NCI-H748 (cell line): ENCODE measurements at regions not wholly inside any gene's neighbourhood (a gene's known extent, or its start where the extent isn't known, plus 50 kb on each side); places are given as distances from the start of the nearest gene placed in this dataset.
"Not testable (repeated sequence)": the region's sequence is repeated elsewhere in the genome, so short reads cannot be mapped to it uniquely, and the experiment has no call there.

Source experiments
- DNase-seq: peaks from one replicate; lab custom pipeline; 2025; ENCODE audit not compliant: unreplicated experiment; lab: John Stamatoyannopoulos, UW

DNA sequence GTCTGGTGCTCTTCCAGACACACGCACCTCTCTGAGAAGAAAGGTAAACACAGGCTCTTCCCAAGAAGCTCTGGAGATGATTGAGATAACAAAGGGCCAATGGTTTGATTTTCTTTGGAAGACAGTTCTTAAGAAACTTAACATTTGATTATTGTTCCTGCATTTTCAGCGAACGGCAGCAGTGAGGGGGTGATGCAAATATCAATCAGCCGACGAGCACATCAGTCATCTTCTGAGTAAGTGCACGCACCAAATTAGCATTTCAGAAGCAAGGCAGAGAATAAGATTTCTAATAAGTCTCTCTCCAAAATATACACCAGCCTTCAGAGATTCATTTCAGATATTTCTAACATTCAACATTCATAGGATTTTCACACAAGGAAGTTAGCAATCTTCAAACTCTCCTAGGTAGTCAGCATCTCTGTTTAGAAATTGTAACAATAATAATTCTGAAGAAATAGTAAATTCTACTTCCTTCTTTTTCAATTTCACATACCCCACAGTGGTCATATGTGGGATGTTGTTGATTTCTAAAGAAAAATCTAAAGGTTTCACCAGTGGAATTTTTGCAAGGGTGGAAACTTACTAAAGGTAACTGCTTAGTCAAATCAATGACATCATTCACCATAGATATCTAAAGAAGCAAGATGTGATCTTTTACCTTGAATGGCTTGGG, 250.3 kb downstream of the SEC61B start:
- no peak for DNase-seq

DNA sequence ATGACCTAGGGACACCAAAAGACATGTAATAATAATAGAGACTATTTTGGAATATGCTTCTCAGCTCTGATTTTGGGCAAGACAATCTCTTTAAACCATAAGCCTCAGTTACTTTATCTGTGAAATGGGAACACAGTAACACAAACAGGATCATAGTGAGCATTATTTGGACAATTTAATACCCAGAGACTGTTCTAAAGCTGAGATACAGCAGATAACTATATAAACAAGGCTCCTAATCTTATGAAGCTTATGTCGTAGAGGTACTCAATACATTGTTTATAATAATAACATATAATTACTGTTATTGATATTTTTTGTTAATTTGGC, 250.8 kb downstream of the SEC61B start:
- DNase-seq: no peak

DNA sequence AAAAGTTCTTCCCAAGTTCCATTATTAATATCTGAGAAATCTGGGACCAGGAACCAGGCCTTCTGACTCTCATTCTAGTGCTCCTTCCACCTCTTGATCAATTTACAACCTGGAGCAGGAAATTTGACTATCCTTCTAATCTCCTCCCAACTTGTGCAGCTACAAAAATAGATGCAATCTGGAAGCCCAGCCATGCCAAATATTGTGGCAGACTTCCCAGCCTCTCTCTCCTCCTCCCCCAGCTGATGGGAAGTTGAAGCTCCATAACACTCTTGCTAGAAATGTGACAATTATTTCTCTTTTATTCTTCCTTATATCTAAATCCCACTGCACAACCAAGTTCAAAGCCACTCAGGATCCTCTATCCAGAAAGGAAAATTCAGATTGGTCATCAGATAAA, 252.1 kb downstream of the SEC61B start:
- no peak for DNase-seq

DNA sequence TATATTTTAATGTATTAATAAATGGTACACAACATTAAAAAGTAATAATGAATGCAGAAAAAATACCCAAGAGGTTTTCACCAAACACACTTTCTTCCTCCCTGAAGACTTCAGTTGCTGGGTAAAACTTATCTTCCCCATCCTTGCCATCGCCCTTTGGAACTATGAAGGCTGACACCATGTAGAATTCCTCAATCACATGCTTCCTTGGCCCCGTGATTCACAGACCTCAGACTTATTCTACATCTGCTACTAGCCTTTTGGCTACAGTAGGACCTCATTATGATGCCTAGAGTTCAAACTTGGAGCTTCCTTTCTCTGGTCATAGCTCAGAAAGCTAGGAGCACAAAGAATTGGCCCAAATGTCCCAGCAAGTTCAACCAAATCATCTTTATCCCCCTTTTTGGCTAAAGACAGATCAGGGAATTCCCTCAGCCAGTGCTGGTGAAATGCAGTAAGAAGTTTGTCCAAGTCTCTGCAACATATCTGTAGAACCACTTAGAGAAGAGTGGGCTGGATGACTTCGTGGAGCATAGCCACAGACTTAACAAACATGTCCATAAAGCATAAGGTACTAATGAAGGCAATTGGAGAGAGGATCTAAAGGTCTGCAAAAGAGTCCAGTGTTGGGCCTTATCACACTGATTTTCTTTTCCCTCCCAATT, 253.5 kb downstream of the SEC61B start:
- DNase-seq: no peak

DNA sequence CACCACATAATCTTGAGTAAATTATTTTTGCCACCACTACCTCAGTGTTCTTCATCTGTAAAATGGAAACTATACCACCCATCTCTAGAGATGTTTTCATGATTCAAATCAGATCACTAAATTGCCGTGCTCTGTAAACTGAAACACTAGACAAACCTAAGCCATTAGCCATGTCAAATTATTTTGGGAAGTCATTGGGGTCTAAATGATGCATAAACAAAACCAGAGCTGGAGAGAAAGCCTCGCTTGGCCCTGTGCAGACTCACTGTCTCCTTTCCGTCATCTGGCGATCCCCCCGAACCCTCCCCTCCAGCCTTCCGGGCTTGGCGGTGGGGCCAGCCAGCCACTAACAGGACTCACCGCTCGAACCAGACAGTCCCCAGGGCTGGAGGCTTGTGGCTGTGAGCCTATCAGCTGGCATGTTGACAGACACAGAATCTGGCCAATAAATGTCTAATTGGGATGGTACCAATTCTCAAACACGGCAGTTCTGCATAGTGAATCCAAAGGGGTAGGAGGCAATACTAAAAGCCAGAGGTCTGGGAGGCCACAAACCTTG, 256.5 kb downstream of the SEC61B start:
- no peak for DNase-seq

DNA sequence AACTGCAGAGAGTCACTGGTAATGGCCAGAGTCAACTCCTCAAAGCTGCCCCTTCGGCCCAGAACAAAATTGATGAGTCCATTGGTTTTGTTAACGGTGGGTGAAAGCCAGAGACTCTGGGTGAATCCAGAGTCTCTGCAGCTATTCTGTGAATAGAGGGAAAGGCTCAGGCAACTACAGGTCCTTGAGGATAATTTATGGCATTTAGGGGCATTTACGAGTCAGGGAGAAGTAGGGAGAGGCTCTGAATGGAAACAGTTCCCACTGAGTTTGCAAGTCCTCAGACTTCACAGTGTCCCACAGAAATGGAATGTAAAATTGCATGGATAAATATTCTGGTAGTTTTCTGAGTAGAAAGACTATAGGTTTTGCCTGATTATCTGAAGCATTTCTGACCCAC, 257.8 kb downstream of the SEC61B start:
- DNase-seq: no peak

DNA sequence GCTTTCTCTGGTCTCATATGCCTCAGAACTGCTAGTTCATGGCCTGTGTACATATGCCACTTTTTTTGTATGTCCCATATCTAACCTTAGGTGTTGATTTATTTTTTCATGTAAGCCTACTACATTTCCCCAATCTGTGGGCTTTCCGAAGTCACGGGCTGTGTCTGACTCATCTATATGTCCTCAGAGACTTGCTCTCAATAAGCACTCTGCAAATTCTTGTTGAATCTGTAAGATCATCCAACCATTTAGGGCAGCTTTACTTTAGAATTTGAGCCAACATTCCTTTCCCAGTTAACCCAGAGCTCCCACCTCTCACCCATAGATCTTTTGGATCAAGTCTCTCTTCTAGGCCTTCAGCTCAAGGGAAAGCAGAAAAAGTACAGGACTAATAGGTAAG, 263.4 kb downstream of the SEC61B start:
- DNase-seq: no peak

DNA sequence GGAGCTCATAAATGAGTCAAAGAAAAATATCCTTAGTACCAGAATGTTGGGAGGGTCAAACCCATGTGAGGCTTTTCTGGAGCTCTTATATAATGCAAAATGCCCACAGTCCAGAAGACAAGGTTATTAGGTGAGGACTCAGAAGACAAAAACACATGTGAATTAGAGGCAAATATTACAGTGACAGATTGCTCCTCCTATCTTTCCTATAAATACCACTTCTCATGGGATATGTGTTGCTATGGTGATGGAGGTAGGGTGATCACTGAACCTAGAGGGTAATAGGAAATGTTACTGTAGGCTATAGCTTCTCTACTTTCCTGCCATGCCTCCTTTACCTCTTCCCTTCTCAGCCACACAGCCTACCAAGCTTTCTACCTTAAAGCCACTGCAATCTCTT, 264.6 kb downstream of the SEC61B start:
- DNase-seq: no peak

DNA sequence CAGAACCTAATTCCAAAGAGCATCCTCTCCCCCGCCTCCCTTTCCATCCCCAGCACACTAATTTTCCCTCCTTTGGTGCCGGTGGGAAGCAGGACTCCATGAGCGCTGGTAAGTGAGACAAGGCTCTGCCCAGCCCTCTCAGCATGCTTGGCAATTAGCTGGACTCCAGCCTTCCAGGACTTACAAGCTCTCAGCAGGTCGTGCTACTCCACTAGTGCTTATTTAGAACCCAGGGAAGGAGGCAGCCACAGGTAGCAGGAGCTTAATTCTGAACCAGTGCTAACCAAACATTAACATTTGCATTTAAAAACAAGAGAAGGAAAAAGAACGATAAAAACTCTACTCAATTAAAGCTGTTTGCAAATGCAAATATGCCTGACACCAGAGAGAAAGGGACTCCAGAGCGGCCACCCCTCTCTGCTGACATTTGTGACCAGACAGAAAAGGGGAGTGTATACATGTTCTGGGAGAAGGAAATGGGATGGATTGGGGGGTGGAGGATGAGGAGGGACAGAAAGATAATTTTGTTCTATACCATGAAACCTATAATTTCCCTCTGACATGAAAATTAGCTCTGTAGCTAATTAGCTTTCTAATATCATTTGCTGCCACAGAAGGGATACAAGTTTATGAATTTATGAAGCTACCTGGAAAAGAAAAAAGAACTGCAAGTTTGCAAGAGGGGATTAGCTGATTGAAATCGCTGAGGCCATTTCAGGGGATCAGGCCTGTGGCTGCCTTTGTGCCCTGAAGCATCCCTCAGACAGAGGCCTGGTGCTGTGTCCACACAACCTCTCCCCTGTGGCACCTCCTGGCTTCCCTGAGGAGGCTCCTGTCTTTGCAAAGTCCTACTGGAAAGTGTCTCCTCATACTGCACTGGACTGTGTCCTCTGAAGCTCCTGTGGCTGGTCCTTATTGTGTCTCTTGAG, 266.3 kb downstream of the SEC61B start:
- no peak for DNase-seq

DNA sequence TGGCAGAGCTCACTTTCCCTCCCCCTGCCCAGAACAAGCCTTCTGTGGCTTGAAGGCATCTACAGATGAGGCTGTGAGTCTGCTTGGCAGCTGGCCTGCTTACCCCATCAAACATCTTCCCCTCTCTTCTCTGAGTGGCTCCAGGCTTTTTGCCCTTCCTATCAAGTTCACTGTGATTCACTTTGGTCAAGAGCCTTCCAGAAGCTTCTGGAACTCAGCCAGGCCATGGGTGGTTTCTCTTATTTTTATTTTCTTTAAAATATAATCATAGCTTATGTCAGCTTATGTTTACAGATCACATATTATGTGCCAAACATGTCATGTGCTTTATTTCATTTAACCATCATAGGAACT, 267.0 kb downstream of the SEC61B start:
- DNase-seq: no peak

DNA sequence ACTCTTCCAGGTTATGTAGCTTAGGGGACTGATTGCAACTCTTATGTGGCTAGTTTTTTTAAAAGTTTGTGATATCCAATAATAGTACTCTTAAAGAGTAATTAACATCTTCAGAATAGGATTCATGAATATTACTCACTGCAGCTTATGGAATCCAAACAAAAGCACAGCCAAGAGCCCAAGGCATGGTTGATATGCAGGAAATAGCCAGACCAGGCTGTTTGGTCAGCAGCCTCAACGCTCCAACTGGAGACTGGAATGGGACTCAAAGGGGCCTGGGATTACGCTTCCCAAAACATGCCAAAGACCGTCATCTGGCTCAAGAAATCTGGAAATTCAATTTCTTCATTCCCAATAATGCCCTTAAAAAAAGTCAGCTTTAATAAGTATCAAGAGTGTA, 268.6 kb downstream of the SEC61B start:
- no peak for DNase-seq

DNA sequence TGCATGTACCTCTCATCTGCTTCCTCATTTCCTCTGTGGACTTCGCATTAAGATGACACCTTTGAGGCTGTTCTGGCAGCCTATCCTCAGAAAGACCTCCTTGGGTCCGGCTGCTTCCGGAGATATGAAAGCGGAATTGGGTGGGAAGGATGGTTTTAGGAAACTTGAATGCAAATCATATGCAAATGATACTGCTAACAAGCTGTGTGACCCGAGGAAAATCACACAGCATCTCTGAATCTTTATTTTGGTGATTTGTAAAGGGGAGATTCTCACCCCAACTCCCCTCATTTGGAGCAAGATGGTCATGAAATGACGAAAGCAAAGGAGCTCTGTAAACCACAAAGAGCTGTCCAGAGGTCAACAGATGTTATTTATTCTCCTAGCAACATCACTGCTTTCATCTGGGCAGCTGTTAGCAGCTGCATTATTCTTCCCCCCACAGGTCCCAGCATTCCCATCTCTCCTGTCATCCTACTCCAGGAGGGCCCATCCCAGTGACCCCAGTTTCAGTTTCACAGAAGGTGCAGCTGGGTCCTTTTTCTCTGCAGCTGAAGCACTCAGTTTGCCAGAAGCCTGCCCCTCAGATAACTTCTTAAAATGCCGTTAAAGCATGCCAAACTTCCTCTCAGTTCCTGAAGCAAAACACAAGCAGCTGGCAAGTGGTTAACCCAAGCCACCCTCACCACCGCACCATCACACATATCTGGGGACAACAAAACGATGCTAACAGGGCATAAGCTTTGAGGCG, 269.5 kb downstream of the SEC61B start:
- no peak for DNase-seq

DNA sequence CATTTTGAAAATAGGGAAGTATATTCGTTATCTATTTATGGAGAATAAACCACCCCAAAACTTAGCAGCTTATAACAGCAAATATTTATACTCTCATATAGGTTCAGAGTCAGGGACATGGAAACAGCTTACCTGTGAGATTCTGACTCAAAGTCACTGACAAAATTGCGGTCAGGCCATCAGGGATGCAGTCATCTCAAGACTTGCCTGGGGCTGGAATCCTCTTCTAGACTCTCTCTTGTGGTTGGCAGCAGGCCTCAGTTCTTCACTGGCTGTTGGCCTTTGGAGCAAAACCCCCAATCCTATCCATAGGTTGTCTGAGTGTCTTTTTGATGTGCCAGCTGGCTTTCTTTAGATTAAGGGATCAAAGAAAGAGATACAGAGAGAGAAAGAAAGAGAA, 275.6 kb downstream of the SEC61B start:
- no peak for DNase-seq

DNA sequence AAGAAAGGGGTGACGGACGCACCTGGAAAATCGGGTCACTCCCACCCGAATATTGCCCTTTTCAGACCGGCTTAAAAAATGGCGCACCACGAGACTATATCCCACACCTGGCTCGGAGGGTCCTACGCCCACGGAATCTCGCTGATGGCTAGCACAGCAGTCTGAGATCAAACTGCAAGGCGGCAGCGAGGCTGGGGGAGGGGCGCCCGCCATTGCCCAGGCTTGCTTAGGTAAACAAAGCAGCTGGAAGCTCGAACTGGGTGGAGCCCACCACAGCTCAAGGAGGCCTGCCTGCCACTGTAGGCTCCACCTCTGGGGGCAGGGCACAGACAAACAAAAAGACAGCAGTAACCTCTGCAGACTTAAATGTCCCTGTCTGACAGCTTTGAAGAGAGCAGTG, 276.9 kb downstream of the SEC61B start:
- DNase-seq: not testable (repeated sequence)

DNA sequence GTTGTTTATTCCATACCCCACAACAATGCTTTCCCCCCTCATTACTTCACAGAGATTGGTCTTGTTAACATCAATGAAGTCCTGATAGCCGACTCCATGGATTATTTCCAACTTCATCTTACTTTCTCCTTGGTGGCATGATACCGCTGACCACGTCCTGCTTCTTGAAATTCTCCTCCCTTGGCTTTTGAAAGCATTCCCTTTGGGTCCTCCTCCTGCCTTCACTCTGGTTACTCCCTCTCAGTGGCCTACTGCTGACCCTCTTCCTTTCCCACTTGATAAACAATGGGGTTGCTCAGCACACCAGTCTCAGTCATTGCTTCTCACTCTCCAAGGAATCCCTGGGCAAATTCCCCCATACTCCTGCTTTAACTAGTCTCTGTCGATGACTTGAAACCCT, 283.9 kb downstream of the SEC61B start:
- DNase-seq: no peak

DNA sequence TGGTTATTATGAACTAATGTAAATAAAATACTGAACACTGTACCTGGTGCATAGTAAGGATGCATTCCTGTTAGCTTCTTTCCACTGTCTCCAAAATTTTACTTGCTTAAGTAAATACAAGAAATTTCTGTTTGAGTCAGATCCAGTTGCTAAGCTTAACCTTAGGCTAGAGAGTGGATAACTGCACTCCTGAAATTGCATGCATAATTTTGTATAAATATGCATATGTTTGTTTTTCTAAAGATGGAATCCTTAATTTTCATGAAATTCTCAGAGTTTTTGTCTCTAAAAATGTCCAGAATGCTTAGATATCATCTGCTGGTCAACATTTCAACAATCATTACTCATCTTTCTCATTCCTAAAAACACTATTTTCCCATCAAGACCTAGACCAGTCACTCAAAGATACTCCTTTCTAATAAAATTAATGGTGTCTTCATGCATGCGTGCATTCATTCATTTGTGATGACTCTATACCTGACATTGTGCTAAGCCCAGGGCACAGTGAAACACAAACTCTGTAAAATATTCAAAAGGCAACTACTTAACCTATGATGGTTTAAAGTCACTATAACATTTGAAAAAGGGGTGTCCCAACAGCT, 284.8 kb downstream of the SEC61B start:
- no peak for DNase-seq

DNA sequence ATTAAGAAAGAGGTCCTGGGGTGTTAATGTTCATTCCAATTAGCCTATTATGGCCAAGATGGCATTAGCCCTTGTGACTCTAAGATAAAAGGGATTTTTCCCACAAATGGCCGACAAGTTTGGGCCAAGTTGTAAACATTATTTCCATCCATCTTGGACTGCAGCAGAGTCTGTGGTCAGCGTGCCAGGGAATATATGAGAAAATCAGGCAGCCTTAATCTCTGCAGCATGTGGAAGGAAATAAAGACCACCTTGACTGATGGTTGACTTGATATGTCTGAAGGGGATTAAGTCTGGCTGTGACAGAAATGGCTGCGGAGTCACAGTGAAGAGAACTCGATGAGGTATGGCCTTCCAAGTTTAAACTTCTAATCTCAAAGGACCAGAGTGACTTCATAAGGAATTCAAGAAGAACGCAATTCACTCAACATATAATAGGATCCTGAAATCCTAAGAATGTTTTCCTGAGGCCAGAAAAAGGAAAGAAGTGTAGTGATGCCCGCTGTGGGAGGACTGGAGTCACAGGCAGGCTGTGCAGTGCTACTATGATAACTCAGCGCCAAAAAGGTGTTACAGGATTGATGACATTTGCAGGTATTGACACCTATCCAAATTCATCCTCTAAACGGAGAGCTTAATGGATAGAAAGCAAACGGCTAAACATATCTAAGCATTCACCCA, 287.1 kb downstream of the SEC61B start:
- no peak for DNase-seq

DNA sequence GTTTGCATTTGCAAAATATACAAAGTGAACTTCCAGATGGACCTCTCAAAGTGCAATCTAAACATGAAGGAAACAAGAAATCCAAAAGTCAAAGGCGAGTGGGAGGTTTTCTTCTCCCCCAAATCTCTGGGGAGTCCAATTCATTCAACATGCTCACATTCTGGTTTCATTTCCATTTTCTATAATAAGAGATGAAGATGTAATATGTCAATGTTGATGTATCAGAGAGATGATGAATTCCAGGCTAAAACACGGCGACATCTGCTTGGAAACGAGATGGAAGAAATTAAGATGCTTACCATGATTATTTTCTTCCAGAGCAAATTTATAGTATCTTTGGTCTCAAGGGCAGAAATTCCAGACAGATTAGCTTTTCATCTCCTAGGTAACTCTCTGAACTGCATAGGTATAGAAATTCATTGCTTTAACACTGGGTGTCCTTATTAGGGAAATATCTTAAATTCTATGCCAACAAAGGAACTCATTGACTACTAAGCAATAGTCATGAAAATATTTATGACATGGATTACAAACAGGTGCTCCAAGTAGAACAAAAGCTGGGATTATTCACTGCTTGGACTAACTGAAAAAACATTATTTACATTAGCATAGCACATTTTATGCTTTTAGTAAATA, 287.9 kb downstream of the SEC61B start:
- no peak for DNase-seq

DNA sequence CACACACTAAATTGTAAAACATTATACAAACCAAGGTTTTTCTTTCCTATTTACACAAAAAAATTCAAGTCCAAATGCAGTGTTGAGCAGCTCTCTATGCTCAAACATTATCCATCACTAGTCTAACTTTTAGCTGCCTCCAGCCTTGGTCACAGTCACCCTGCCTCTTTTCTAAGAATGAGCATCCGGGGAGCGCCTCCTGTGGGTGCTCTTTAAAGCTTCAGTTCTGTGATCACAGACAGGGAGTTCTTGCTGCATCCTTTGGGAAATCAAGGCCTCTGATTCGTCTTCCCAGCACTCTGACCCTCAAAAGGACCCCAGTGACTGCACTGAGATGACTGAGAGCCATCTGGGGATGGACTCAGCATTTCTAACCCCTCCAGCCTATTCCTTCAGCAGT, 289.6 kb downstream of the SEC61B start:
- DNase-seq: no peak
